Erythroblast (primary cell): ENCODE measurements at regions not wholly inside any gene's neighbourhood (a gene's known extent, or its start where the extent isn't known, plus 50 kb on each side); places are given as distances from the start of the nearest gene placed in this dataset.

Source experiments
- DNase-seq, 2 experiments: peaks; one replicate each; lab custom pipeline; 2025; lab: John Stamatoyannopoulos, UW
- GATA1 ChIP-seq: IDR thresholded peaks from 2 replicates; pipeline ENCODE4 v1.6.1; 2011; ENCODE audit warnings: low read depth, mild to moderate bottlenecking, control low read depth, low read length, moderate library complexity
- POLR2A ChIP-seq: IDR thresholded peaks from 2 replicates; pipeline ENCODE4 v1.6.1; 2011; ENCODE audit warnings: mild to moderate bottlenecking, low read length

DNA sequence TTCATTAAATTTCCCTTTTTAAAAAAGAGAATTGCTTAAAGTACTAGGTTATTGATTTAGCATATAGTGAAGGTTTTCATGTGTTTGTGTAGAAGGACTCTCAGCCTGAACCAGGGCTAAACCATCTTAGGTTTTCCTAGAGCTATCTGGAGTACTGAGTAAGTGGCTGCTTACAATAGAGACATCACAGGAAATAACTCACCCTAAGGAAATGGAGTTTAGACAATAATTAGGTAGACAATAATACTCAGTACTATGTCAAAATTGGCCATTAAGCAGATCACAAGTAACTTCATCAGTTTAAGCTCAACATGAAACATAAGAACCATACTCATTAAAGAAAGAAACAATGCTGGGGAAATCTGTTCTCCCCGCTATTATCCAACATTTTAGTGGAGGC, 240.0 kb downstream of the RND3 start:
- TF ChIP-seq GATA1 (no peak), POLR2A (no peak)
- DNase-seq = no peak

DNA sequence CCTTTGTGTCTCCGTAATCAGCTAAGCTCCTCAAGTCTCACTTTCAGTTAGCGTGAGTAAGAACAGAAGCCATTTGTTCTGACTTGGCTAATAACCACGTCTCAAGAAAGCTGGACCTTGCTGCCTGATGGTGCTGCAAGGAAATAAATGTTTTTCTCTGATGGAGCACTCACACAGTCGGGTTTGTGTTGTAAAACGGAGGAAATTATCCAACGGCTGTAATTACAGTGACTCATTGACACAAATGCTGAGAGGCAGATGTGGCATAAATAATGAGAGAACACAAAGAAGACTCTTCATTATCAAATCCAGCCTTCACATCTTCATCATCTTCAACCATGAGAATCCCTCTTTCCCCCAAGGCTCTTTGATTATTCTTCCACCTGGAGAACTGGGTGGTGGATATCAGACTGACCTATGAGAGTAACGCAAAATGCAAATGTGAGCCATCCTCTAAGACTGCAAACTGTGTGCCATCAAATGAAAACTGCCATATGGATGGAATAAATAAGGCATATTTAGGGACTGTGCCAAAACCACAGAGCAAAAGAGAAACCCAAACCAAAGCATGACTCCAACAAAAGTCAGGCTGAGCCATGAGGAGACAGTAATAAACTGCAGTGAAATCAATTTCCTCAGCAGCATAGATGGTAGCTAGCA, 252.6 kb downstream of the RND3 start:
- no peak for DNase-seq
- TF ChIP-seq POLR2A = no peak
- TF ChIP-seq GATA1 = no peak

DNA sequence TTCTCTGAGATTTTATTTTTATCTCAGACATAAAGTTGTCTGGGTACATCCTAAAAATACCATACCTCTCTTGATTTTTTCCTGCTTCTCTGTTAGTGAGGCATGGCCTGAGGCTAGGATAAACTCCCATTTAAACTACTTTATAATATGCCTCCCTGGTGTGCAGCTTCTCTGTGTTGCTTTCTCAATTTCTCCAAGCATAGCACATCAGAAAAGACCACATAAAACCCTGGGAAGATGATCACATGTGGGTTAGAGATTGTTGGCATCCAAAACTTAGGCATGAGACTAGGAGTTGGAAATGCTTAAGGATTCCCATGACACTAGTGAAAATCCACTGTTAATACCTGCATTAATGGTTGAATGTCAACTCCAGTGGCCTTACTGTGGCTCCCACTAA, 254.6 kb downstream of the RND3 start:
- TF ChIP-seq GATA1 (no peak), POLR2A (no peak)
- DNase-seq = no peak

DNA sequence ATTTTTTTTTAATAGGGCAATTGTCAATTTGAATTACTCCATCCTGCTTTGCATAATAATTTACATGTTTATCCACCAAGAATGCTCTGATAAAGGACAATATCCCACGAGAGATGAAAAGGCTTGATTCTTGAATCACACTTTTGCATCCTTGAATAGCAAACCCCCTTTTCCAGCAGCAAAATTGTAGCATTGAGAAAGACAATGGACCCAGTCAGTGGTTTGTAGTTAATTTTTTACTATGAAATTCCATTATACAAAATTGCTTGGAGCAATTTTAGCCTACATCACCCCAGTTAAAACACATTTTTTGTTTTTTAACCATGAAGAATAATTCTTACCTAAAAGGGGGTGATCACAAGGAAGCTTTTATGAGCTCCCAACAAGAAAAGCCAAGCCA, 255.1 kb downstream of the RND3 start:
- TF ChIP-seq GATA1 (no peak), POLR2A (no peak)
- DNase-seq = no peak

DNA sequence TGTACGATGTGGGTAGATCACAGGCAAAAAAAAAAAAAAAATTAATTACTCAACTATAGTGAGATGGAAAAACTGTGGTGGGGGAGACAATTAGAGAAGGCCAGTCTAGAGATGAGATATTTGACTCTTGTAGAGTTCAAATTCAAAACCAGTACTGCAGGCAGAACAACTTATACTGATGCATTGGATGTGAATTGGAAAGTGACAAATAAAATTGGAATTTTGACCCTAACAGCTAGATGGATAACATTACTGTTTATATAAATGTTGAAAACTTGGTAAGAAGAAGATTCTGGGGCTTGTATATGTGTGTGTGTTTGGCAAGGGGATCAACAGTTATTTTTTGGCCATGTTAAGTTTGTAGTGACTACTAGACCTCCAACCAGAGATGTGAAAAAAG, 256.9 kb downstream of the RND3 start:
- TF ChIP-seq GATA1 (no peak), POLR2A (no peak)
- DNase-seq = no peak

DNA sequence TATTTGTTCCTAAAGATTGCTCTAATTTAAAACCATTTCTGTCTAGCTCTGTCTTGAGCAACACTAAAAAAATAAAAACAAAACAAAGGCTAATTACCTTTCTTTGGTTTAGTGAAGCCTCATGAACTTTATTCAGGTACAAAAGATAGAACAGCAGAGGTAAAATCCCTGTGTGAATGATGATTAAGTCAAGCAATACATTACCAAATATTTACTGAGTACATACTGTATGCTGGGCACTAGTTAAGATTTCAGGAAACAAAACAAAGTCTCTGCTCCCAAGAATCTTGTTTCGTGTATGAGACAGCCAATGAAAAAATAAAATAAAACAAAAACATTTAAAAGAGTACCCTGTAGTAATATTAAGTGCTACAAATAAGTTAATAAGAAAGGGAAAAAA, 257.5 kb downstream of the RND3 start:
- no peak for TF ChIP-seq POLR2A
- TF ChIP-seq GATA1 = no peak

DNA sequence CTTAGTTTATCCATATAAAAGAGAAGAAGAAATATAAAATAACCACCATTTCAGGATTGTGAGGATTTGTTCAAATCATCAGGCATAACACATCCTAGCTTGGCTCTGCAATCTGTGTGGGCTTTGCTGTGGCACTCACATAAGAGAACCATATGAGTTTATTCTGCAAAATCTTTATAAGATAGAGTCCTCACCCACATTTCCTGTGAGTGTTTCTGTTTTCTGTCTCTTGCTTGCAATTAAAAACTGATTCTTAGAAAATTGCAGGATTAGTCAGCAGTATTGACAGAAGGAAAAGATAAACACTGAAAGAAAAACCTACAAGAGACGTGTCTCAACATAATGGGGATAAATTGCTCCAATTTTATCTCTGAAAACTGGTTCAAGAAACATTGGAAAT, 258.5 kb downstream of the RND3 start:
- no peak for DNase-seq
- no peak for TF ChIP-seq POLR2A
- no peak for TF ChIP-seq GATA1

More for the DNA sequence above, 257.5 kb downstream of the RND3 start:
- no peak for DNase-seq

DNA sequence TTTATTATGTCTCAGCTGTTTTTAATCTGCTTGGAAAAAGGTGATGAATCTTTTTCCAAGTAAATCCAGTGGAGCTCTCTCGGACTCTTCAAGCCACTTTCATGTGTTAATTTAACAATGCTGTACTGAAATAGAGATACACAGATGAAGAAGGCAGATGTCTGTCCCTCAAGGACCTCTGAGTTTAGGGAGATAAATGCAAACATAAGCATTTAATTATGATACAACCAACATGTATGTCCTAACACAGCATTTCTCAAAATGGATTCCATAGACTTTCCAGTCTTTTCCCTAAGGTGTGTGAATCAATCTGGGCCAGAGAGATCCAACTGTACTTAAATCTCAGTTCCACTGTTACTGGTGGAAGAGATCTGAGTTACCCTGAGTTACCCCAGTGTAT, 262.4 kb downstream of the RND3 start:
- no peak for TF ChIP-seq GATA1
- TF ChIP-seq POLR2A = no peak
- no peak for DNase-seq

DNA sequence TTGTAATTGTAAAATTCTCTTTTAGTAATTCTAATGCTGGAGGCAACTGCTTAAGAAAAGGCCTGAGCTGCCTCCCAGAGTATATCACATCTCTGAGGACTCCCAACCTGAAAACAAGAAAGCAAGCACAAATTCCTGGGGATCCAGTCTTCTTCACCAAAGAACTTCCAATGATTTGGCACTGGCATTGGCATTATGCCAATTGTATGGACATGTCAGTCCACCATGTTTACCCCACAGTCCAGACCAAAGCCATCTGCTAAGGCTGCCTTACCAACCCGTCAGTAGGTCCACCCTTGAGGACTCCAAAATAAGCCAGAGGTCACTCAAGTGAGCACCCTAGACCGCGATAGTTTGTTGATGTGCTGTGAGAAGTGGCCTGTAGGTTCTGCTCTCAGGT, 263.1 kb downstream of the RND3 start:
- no peak for DNase-seq
- no peak for TF ChIP-seq GATA1
- TF ChIP-seq POLR2A = no peak

DNA sequence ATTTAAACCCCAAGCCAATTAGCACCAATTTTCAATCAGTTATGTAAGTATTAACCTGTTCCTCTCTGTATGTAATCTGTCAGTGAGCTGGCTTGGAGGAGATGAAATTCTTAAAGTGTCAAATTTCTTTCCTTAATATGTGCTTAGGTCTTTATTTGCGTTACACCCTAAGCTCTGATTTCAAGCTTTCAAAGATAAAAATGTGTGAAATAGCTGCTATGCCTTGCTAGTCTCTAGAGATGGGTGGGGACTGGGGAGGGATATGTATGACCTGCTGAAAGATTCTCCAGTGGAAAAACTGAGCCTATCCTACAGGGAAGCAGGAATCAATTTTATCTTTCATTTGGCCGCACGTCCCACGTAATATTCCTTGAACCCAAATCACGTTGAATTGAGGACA, 264.5 kb downstream of the RND3 start:
- TF ChIP-seq GATA1 (no peak), POLR2A (no peak)
- no peak for DNase-seq

DNA sequence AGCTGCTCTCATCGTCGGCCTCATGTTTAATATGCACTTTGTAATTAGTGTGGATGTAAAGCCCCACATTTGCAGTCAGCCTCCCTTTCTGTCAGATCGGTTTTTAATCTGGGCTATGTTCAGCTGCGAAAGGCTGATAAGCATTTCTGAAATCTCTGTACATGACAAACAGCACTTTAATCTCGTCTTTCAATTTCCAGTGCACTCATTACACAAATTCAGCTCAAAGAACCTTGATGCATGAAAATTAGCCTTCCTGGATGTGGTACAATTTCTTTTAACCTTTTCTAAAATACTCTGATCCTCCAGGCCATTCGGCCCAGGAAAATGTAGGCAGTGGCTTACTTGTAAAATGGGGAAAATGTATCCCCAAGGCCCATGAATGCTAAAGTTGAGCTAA, 265.1 kb downstream of the RND3 start:
- DNase-seq = no peak
- TF ChIP-seq GATA1 = no peak
- TF ChIP-seq POLR2A = no peak

DNA sequence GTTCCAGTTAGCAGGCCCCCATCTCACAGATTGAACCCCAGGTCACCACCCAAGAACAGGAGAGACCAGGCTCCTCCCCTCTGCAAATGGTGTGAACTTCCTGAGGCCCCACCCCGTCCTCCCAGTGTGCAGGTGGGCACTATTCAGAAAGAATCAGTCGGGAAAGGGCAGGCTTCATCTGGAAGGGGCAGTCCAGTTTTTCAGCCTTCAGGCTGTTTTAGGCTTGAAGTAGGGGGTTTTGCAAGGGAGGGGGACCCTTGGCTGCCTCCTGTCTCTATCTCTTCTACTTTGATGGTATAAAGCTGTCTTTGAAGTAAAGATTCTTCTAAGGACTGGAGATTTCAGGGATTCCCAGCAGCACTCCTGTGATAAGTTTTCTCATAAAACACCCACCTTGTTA, 267.6 kb downstream of the RND3 start:
- TF ChIP-seq GATA1 (no peak), POLR2A (no peak)
- no peak for DNase-seq

DNA sequence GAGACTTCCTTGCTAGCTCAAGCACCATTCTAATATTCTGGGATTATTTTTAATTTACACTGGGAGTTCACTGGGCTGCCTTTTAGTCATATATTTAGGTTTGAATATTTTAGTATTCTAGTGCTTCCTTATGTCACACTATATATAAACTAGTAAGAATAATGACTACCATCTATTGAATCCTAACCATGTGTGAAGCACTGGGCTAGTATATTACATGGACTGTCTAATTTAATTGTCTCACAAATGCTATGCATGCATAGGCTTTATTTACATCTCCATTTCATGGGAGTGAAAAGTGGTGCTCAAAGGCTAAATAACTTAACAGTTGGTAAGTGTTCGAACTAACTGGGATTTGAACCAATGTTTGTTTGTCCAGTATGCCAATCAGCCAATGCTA, 272.4 kb downstream of the RND3 start:
- TF ChIP-seq GATA1 = no peak
- no peak for TF ChIP-seq POLR2A
- DNase-seq = no peak

DNA sequence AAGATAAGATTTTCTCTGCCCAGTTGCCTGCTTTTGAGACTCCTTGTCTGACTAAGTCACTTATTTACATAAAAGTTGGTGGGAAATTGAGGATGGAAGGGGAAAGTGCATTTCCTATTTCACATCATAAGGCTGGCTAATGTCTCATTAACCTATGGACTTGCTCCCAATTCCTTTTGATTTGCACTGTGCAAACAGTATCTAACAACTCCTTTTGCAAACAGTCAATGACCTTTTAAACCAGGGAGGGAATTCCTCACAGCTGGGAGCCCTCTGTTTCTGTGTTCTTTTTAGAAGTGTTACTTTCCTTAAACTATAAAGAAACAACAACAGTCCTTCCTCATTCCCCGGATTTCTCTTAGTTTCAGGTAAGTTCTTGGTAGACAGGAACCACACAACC, 272.8 kb downstream of the RND3 start:
- DNase-seq = no peak
- TF ChIP-seq POLR2A (no peak), GATA1 (no peak)

DNA sequence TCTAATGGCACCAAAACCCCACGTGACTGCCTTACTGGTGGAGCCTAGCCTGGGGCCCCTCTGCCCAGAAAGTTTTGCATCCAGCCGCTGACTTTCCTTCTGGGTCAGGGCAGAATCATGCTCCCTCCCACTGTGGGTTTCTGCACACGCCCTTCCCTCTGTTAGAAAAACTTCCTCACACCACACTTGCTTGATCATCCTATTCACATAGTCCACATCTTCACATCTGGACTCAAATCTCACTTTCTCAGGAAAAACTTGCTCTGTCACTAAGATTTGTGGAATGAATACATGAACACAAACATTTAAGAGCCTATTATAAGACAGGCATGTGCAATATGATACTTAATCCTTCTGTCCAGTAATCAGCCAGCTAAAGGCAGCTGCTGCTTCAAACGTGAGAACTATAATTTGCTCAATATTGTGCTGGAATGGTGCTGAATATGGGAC, 274.7 kb downstream of the RND3 start:
- TF ChIP-seq GATA1 (no peak), POLR2A (no peak)
- DNase-seq = no peak

DNA sequence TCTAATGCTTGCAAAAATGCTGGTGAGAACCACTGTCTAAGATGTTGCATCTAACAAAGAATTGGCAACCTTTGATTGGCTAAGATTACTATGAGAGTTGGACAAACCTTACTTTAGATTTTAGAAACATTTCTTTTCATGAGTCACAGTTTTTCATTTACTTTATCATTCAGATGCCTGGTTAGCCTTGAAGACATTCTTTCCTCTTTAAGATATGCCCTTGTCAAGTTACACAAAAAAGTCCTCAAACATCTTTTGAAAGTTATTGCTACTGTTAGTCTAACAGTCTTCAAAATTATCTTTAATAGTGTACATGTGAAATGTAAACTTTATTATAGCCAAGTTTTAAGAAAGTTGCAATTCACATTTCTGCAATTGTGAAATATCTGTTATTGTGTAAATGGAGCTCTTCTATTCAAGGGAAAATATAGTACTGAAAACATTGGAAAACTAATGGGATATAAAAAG, 276.3 kb downstream of the RND3 start:
- TF ChIP-seq GATA1 = no peak
- TF ChIP-seq POLR2A = no peak
- DNase-seq = no peak
